NCI-H128 (cell line): ENCODE measurements at regions not wholly inside any gene's neighbourhood (a gene's known extent, or its start where the extent isn't known, plus 50 kb on each side); places are given as distances from the start of the nearest gene placed in this dataset.

Experiments
- DNase-seq: peaks from one replicate; lab custom pipeline; 2025; ENCODE audit not compliant: unreplicated experiment; lab: John Stamatoyannopoulos, UW

GRCh38 chr2:160862226-160862625 is 298.0 kb upstream of the TANK start:
- DNase-seq = no peak

DNA sequence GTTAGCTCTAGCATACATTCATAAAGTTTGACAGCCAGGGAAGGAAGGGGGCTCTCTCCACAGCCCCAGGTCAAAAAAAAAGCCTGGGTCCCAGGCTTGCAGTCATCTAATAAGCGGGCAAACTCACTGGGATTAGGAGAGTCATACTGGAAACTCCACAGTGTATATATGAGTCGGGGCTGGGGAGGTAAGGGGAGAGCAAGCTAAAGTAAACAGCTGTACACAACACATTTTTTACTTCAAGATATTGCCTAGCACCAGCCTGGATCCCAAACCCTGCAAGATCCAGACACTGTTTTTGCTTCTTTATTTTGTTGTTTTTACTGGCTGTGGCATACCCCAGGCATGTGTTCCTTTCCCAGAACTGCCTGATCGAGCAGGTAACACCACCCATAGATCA is 291.3 kb upstream of the TANK start:
- DNase-seq = no peak

- DNase-seq = no peak
These were observed 290.8 kb upstream of the TANK start for GRCh38 chr2:160869411-160869810.

- no peak for DNase-seq
These were observed 289.3 kb upstream of the TANK start for GRCh38 chr2:160870729-160871465.

- DNase-seq = no peak
These were observed 288.3 kb upstream of the TANK start for GRCh38 chr2:160871953-160872352.

DNA sequence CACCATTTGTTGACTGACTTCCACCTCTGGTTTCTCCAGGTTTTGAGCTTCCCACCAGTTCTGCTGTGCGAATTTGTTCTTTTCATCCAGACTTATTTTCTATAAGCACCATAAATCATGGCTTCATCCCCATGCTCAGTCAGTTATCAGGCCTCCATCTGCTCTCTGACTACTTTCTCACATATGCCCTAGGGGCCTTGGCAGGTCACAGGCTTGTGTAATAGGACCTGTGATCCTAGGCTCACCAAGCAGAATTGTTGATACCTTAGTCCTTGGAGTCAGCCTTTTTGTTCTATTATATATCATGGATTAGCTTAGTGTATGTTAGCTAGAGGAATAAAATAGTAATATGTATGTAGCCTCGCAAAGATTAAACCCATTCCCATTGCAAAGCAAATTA is 284.2 kb upstream of the TANK start:
- DNase-seq = no peak

DNA sequence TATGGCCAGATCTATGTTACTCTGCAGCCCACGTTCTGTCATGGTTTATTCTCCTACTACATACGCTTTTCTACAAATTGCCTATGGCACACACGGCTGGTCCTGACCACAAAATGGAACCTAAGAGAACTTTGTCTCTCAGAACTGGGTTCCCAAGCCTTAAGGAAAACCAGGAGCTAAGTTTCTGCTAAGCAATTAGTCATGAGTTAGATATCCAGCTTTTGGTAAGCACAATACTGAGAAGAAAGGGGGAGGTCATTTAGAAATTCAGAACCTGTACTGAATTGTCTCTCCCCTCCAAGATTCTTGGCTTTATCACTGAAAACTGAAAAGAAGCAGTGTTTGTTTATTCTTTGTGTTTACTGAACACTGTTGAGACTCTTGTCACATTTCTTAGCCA is 283.5 kb upstream of the TANK start:
- no peak for DNase-seq

DNA sequence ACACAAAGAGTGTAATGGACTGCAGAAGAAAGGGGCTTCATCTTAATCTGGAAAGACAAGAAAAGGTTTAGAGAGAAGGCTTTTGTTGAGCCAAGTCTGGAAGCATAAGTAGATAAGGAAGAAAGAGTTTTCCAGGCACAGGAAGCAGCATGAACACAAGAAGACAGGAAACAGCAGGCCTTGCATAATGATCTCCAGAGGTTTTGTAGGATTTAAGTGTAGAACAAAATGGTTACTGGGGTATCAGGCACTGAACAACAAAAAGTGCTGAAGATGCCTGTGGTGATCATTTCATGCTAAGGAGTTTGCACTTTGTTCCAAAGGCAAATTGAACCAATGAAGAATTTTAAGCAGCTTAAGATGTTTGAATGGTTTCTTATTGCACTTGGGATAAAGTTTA is 281.6 kb upstream of the TANK start:
- no peak for DNase-seq

- DNase-seq = no peak
These were observed 277.3 kb upstream of the TANK start for GRCh38 chr2:160882906-160883305.

GRCh38 chr2:160884056-160884455 is 276.2 kb upstream of the TANK start:
- no peak for DNase-seq

GRCh38 chr2:160889439-160890170 is 270.6 kb upstream of the TANK start:
- no peak for DNase-seq

DNA sequence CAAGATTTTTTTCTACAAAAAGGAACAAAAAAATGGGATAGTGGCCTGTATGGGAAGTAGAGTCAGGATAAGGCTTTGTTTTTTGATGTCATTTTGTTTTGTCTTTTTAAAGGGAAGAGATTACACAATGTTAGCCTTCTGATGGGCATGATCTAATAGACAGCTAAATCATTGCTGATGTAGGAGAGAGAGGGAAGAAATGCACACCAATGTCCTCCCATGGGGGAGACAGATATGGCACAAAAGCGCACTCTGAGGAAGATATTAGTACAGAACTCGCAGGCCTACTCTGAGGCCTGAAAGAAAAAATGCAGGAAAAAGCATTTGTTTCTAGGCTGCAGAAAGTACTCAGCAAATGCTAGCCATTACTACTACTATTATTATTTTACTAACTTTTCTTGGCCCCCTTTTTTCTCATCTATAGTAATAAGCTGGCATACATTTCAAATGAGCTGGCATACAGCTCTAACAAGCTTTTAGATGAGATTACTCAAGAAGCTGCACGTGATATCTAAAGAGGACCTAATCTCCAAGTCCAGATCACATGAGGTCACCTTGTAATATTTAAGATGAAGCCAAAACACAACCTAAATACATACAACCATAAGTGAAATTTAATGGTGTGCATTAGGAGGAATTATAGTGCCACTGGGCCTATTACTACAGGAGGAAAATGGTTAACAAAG is 269.4 kb upstream of the TANK start:
- DNase-seq = no peak

GRCh38 chr2:160891353-160891740 is 268.9 kb upstream of the TANK start:
- no peak for DNase-seq

GRCh38 chr2:160892204-160892603 is 268.0 kb upstream of the TANK start:
- DNase-seq = no peak

- no peak for DNase-seq
These were observed 266.6 kb upstream of the TANK start for GRCh38 chr2:160893581-160893980.

DNA sequence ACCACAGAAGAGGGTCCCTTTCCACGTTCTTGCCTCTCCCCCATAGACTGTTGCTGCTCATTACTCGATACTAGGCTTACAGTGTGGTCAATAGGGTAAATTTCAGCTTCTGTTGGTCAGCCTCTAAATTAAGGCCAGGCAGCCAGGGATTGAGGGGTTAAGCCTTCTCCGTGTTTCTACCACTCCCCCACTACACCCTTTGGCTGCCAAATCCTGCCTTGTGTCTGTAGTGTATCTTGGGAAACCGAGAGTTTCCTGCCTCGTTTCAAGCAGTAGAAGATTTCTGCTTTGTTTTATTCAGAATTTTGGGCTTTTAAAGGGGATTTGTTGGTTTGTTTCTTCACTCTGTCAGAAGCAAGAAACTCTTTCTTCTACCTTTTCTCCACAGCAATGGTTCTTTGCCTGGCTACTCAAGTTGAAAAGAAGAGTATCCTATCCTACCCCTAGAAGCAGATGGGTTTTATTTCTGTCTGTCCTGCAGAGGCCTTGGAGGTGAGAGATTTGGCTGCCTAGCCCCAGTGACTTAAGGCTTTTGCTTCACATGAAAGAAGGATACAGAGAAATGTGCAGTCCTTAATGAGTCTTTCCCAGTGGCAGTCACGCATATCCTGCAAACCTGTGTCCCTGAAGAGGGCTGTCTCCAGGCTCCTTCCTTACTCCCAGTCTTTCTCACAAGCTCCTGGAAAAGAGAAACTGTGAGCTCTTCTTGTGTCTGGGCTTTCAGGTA is 261.5 kb upstream of the TANK start:
- no peak for DNase-seq

- DNase-seq = no peak
These were observed 258.6 kb upstream of the TANK start for GRCh38 chr2:160901613-160902012.

GRCh38 chr2:160905862-160906261 is 254.4 kb upstream of the TANK start:
- no peak for DNase-seq

- no peak for DNase-seq
These were observed 253.3 kb upstream of the TANK start for GRCh38 chr2:160906878-160907277.

DNA sequence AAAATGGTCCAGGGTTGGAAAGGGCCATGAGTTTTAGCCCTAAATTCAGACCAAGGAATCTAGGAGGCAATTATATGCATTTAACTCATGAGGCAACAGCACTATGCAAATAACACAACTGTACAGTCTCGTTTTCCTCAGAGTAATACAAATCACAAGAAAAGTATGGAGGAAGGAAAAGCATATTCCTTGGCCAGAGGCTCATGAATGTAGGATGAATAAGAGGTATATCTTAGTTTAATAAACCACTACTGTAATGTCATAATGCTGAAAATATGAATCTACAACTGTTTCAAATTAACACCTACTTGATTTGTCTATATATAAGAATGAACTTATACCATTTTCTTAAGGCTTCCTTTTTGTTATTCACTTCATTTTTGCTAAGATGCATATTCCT is 252.5 kb upstream of the TANK start:
- DNase-seq = no peak

DNA sequence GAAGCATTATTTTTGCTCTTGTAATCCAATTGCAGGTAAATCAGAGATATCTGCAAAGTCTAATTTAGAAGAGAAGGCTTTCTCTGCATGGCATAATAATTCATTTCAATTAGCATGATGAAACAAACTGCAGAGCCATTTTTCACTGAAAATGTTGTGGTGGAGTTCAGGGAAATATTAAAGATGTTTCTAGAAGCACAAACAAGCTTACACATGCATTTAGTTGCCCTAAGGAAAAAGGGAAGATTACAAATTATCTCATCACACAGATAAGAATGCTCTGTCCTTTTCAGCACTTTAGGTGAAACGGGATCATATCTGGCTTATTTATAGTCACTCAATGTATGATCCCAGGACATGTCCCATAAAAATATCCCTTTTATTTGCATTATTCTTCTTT is 252.1 kb upstream of the TANK start:
- no peak for DNase-seq
